OCI-LY7 (cell line): ENCODE measurements at regions not wholly inside any gene's neighbourhood (a gene's known extent, or its start where the extent isn't known, plus 50 kb on each side); places are given as distances from the start of the nearest gene placed in this dataset.

Experiments used
- BruUV-seq: library from RNA; stranded (reverse); fragments of 400-500 nt; replicated peaks from 2 replicates; lab custom pipeline; 2021; lab: Mats Ljungman, UMichigan
- CTCF ChIA-PET: fragments of 300-600 bp; sonication (Branson Sonifier 250); formaldehyde crosslinking; loops from one replicate; lab custom pipeline; 2022; ENCODE audit warnings: antibody characterized with exemption; ENCODE audit not compliant: unreplicated experiment; lab: Charles Lee
- POLR2A ChIA-PET: fragments of 300-600 bp; sonication (Branson Sonifier 250); formaldehyde crosslinking; loops from one replicate; lab custom pipeline; 2022; ENCODE audit warnings: antibody characterized with exemption; lab: Charles Lee
- DNase-seq: peaks from one replicate; pipeline ENCODE4 v3.0.0-alpha.2; 2015; ENCODE audit warnings: low spot score
- H2AFZ ChIP-seq: fragments of 200-600 bp; sonication (generic), shearing (Covaris generic); 2 replicates; pipeline ENCODE4 v1.6.1; 2014; ENCODE audit warnings: mild to moderate bottlenecking, antibody characterized with exemption, low read length, moderate library complexity
- H3K27ac ChIP-seq: fragments of 200-600 bp; sonication (generic); 2 replicates; pipeline ENCODE4 v1.5.1; 2014; ENCODE audit warnings: mixed run types, low read depth, mild to moderate bottlenecking, moderate library complexity, low read length, inconsistent platforms; ENCODE audit not compliant: poor library complexity, severe bottlenecking
- H3K36me3 ChIP-seq: fragments of 200-600 bp; sonication (generic); 2 replicates; pipeline ENCODE4 v1.6.1; 2014; ENCODE audit warnings: mild to moderate bottlenecking, antibody characterized with exemption, low read length, moderate library complexity, mixed read lengths; ENCODE audit not compliant: insufficient read depth
- H3K4me1 ChIP-seq: fragments of 200-600 bp; sonication (generic); 2 replicates; pipeline ENCODE4 v1.5.1; 2014; ENCODE audit warnings: mild to moderate bottlenecking, low read length; ENCODE audit not compliant: insufficient read depth, poor library complexity, severe bottlenecking
- H3K4me2 ChIP-seq: fragments of 200-600 bp; sonication (generic); 2 replicates; pipeline ENCODE4 v1.6.1; 2014; ENCODE audit warnings: mild to moderate bottlenecking, low read length
- H3K4me3 ChIP-seq: fragments of 200-600 bp; sonication (generic); 2 replicates; pipeline ENCODE4 v1.5.1; 2014; ENCODE audit warnings: mild to moderate bottlenecking, low read depth, low read length; ENCODE audit not compliant: poor library complexity, severe bottlenecking
- H3K79me2 ChIP-seq: fragments of 200-600 bp; sonication (generic); 2 replicates; pipeline ENCODE4 v1.6.1; 2016; ENCODE audit warnings: low read depth, mild to moderate bottlenecking, low read length, moderate library complexity, mixed read lengths; ENCODE audit not compliant: insufficient read depth
- H3K9me2 ChIP-seq: fragments of 200-600 bp; sonication (generic); 2 replicates; pipeline ENCODE4 v1.6.1; 2016; ENCODE audit warnings: mild to moderate bottlenecking, low read length, mixed read lengths; ENCODE audit not compliant: insufficient read depth
- H3K9me3 ChIP-seq: fragments of 200-600 bp; sonication (generic); 2 replicates; pipeline ENCODE4 v1.6.1; 2014; ENCODE audit warnings: mild to moderate bottlenecking, mixed run types, low read length, mixed read lengths
- H4K20me1 ChIP-seq: fragments of 200-600 bp; sonication (generic); 2 replicates; pipeline ENCODE4 v1.6.1; 2014; ENCODE audit warnings: mild to moderate bottlenecking, antibody characterized with exemption, low read length, moderate library complexity, mixed read lengths; ENCODE audit not compliant: insufficient read depth
- EZH2phosphoT487 ChIP-seq: fragments of 200-600 bp; sonication (generic); IDR thresholded peaks from 2 replicates; pipeline ENCODE4 v1.6.1; 2018; ENCODE audit warnings: low read depth, borderline replicate concordance, mild to moderate bottlenecking, mixed run types, antibody characterized with exemption, low read length, moderate library complexity, mixed read lengths
- intact Hi-C: fragments of 100-400 bp; cut with micrococcal nuclease; formaldehyde crosslinking; loops from one replicate; pipeline ENCODE4 v1.10.0; 2022; ENCODE audit not compliant: unreplicated experiment
- TF ChIP-seq, protein P1 (sequence below): fragments of 200-600 bp; sonication (generic); conservative IDR thresholded peaks from 2 replicates; pipeline ENCODE4 v1.5.1; 2014; ENCODE audit warnings: mild to moderate bottlenecking, antibody characterized with exemption, low read length, moderate library complexity, mixed read lengths

DNA sequence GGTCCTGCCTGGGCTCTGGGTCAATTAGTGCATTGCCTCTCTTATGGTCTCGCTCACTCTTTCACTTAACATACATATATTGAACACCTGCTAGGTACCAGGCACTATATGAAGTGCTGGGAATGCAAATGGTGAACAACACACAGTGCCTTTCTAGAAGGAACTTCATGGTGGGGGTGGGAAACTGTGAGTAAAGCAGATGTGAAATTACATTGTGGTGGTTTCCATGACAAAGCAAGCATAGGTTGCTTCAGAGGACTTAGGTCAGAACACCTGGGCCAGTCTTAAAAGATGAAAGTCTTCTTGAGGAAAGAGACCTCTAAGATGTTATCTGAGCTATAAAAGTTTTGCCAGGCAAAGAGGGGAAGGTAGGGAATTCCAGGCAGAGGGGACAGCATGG is 231.3 kb downstream of the BUD13 start:
- H3K4me2 ChIP-seq = no peak overlapping the region
- H3K9me3 ChIP-seq = no peaks in the 10 kb centered on the region
- H3K36me3 ChIP-seq = no peaks in the 10 kb centered on the region
- TF ChIP-seq, protein P1, sequence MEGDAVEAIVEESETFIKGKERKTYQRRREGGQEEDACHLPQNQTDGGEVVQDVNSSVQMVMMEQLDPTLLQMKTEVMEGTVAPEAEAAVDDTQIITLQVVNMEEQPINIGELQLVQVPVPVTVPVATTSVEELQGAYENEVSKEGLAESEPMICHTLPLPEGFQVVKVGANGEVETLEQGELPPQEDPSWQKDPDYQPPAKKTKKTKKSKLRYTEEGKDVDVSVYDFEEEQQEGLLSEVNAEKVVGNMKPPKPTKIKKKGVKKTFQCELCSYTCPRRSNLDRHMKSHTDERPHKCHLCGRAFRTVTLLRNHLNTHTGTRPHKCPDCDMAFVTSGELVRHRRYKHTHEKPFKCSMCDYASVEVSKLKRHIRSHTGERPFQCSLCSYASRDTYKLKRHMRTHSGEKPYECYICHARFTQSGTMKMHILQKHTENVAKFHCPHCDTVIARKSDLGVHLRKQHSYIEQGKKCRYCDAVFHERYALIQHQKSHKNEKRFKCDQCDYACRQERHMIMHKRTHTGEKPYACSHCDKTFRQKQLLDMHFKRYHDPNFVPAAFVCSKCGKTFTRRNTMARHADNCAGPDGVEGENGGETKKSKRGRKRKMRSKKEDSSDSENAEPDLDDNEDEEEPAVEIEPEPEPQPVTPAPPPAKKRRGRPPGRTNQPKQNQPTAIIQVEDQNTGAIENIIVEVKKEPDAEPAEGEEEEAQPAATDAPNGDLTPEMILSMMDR = no peak
- TF ChIP-seq EZH2phosphoT487 = no peak
- BruUV-seq = no TSS peak
- intact Hi-C loops = no loop called here
- no peak overlapping the region for H3K27ac ChIP-seq
- H3K79me2 ChIP-seq = no peaks in the 10 kb centered on the region
- no peak overlapping the region for H2AFZ ChIP-seq
- ChIA-PET POLR2A (no interaction called here), CTCF (no interaction called here)
- H3K4me1 ChIP-seq = no peaks in the 10 kb centered on the region
- no peak overlapping the region for H3K4me3 ChIP-seq
- DNase-seq = no peak
- no peaks in the 10 kb centered on the region for H4K20me1 ChIP-seq
- H3K9me2 ChIP-seq = no peaks in the 10 kb centered on the region

DNA sequence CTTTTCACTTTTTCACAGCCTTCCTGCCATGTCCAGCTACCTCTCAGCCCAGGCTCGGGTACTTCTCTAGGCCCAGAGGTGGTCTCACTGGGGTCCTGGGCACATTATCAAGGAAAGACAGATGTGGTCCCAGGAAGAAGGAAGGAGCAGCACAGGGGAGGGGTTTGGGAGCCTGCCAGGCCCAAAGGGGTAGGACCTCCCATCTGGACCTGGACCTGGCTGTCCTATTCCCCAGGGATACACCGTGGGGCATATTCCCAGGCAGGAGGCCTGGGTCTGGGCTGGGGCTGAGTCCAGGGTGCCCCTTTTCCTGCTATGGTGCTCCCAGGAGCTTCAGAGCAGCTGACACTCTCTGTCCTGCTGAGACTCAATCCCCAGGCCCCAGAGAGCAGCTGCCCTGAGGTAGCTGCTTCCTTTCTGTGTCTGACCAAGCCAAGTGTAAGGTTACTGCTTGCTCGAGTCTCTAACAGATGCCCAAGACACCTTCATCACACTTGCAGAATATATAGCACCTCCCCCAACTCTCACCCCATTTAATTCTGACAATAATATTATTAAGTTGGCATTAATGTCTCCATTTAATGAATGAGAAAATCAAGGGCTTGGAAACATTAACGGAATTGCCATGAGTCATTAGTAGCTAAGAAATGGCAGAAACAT is 232.0 kb downstream of the BUD13 start:
- intact Hi-C loops = no loop called here
- DNase-seq = no peak
- CTCF ChIA-PET = no interaction called here
- BruUV-seq = no TSS peak
- no peak overlapping the region for H3K4me3 ChIP-seq
- H3K36me3 ChIP-seq = no peaks in the 10 kb centered on the region
- no peaks in the 10 kb centered on the region for H3K9me3 ChIP-seq
- no peaks in the 10 kb centered on the region for H3K9me2 ChIP-seq
- no peak overlapping the region for H3K27ac ChIP-seq
- H3K79me2 ChIP-seq = no peaks in the 10 kb centered on the region
- H3K4me2 ChIP-seq = no peak overlapping the region
- no peaks in the 10 kb centered on the region for H4K20me1 ChIP-seq
- POLR2A ChIA-PET = no interaction called here
- TF ChIP-seq, protein P1 = no peak
- TF ChIP-seq EZH2phosphoT487 = no peak
- no peak overlapping the region for H2AFZ ChIP-seq
- no peaks in the 10 kb centered on the region for H3K4me1 ChIP-seq

DNA sequence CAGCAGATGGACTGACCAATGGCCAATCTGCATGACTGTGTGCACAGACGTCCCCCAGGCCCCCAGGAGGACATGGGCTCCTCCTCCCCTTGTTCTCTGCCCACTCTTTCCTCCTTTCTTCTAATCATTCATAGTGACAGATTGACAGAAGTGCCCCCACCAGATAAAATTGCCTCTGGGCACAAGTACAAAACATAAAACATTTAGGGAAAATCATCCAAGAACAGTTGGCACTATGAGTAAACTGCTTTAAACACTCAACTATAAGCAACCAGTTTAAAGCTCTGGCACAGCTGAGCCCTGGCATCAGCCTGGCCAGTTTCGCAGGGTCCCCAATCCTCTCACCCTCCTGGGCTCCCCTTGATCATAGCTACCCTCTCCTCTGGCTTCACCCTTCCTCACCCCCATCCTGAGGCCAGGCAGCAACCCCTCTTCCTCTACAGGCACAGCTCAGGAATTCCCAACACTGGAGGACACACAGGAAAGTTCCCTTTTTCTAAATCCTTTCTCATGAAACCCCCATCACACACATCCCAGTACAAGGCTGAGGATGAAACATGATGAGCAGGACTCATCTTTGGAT is 232.9 kb downstream of the BUD13 start:
- BruUV-seq = no TSS peak
- Histone ChIP-seq H3K4me3 (no peak overlapping the region), H3K79me2 (no peaks in the 10 kb centered on the region), H3K4me2 (no peak overlapping the region), H3K9me2 (no peaks in the 10 kb centered on the region), H3K27ac (no peak overlapping the region), H2AFZ (no peak overlapping the region), H3K9me3 (no peaks in the 10 kb centered on the region), H3K4me1 (no peaks in the 10 kb centered on the region), H3K36me3 (no peaks in the 10 kb centered on the region), H4K20me1 (no peaks in the 10 kb centered on the region)
- intact Hi-C loops = no loop called here
- POLR2A ChIA-PET = no interaction called here
- no peak for DNase-seq
- no peak for TF ChIP-seq EZH2phosphoT487
- TF ChIP-seq, protein P1 = no peak
- CTCF ChIA-PET = no interaction called here
